Dedifferentiated amniotic fluid mesenchymal stem cell (primary cell): ENCODE measurements at regions not wholly inside any gene's neighbourhood (a gene's known extent, or its start where the extent isn't known, plus 50 kb on each side); places are given as distances from the start of the nearest gene placed in this dataset.
"Not testable (repeated sequence)": the region's sequence is repeated elsewhere in the genome, so short reads cannot be mapped to it uniquely, and the experiment has no call there.

Experiments
- DNase-seq: peaks from one replicate; pipeline ENCODE4 v3.0.0-alpha.2; 2016; ENCODE audit errors: extremely low spot score

GRCh38 chr5:60546207-60546606 lies 153.8 kb downstream of the DEPDC1B start:
- no peak for DNase-seq

GRCh38 chr5:60545551-60545950 lies 154.4 kb downstream of the DEPDC1B start:
- no peak for DNase-seq

DNA sequence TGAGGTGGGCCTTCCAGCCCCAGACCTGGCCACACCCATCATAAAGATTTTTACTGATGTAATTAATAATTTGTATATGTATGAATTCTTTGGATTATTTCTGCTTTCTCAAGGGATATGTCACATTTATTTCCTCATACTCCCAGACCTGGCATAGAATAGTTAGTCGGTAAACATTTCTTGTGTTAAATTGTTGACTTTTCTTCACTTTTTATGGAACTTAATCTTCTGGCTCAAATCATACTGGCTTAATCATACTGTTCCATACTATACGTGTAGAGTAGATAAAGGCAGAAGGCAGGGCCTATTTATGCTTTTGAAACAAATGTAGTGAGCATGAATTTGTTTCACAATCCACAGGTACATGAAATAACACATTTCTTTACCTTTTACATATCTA lies 155.8 kb downstream of the DEPDC1B start:
- DNase-seq, result no peak

DNA sequence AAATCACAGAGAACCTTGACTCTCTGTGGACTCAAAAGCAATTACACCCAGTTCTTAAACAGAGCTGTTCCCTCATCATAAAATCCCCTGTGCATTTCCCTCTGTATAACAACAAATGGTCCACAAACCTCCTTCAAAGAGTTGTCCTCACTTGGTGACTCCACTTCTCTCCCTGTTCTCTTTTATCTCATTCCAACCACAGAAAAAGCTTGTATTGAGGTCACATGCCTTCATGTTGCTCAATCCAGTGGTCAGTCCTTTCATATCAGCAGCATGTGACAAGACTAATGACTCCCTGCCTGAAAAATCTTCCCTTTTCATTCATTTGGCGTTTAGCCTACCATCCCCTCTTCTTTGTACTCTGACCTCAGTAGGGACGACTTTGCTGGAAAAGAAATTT lies 158.0 kb downstream of the DEPDC1B start:
- no peak for DNase-seq

GRCh38 chr5:60540856-60541805 lies 158.8 kb downstream of the DEPDC1B start:
- DNase-seq, result peak; percentile 90

DNA sequence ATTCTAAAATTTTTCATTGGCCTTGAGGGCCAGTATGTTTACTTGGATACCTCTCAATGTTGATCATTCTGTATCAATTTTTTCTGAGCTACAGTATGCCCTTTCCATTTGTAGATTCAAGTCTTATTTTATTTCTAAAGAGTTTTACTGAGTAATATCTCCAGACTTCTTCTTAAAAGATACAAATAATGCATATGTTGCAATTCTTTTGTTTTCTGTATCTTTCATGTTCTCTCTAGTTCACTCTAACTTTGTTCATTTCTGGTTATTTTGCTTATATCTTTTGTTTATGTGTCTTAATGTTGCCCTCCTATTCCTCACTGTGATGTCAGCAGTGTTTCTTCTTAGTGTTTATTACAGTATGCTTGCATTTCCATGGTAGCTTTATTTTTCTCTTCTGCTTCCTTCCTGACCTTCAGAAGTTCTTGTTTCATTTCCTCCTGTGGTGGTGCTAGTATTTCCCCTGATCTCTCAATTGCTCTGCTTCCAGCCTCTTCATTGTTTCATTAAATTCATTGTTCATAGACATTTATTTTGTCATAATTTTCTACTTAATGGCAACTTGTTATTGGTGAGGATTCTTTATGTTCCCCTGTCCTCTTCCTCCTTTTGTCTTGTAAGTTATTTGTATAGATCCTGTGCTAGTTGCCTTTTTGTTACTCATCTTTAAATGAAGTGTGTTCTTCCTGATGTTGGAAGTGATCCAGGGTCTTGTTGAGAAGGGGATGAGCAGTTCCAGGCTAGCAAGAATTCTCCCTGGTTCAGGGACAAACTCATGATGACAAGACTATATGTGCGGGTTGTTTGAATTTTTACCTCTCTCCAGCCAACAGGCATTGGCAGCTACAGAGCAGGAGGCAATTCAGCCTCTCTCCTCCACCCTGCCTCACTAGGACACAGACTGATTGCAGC lies 160.8 kb downstream of the DEPDC1B start:
- DNase-seq, result no peak

DNA sequence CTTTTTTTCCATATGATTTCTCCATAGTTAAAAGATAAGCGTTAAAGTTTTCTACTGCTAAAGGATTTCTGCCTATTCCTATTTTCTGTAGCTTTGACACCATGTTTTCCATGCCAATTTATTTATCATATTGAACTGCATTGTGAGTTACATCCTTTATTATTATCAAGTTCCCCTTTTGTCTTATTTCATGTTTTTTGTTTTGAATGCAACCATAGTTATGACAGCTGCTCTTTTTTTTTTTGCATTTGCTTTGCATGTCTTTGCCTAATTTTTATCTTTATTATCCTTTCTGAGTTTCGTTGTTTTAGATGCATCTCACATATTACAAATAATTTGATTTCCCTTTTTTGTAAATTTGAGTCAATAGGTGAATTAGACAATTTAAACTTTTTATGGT lies 161.5 kb downstream of the DEPDC1B start:
- no peak for DNase-seq

DNA sequence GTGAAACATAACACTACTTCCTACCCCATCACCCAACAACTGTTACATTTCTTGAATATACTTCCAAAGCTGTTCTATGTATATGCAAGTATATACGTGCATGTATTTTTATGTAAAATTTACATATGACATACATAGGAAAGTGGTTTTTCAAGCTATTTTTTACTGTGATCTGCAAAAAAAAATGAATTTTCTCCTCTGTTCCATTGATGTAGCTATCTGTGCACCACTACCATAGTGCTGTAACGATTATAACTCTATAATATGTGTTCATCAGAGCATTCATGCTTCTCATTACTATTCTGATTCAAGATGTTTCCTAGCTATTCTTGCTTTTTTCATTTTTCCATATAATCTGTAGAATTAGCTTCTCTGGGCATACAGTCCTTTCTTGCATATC lies 164.0 kb downstream of the DEPDC1B start:
- no peak for DNase-seq

DNA sequence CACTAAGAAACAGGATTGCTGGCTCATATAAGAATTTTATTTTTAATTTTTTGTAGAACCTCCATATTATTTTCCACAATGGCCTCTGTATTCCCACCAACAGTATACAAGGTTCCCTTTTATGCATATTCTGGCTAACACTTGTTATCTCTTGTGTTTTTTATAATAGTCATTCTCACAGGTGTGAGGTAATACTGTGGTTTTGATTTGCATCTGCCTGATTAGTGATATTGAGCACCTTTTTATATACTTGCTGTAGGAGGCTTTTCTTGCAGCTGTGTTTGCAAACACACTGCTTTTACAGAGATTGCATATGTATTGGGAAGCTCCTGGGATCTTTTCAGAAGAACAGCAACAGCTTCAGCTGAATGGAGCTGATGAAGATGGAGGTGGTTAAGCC lies 164.8 kb downstream of the DEPDC1B start:
- no peak for DNase-seq

- no peak for DNase-seq
Measured at GRCh38 chr5:60533789-60534188, 166.2 kb downstream of the DEPDC1B start.

- DNase-seq, result not testable (repeated sequence)
Measured at GRCh38 chr5:60532796-60533195, 167.2 kb downstream of the DEPDC1B start.

DNA sequence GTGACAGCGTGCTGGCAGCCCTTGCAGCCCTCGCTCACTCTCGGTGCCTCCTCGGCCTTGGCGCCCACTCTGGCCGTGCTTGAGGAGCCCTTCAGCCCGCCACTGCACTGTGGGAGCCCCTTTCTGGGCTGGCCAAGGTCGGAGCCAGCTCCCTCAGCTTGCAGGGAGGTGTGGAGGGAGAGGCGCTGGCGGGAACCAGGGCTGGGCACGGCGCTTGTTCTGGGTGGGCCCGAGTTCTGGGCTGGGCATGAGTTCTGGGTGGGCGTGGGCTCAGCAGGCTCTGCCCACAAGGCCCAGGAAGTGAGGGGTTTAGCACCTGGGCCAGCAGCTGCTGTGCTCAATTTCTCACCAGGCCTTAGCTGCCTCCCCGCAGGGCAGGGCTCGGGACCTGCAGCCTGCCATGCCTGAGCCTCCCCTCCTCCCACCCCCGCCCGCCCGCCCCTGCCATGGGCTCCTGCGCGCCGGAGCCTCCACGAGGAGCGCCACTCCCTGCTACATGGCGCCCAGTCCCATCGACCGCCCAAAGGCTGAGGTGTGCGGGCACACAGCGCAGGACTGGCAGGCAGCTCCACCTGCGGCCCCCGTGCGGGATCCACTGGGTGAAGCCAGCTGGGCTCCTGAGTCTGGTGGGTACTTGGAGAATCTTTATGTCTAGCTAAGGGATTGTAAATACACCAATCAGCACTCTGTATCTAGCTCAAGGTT lies 169.7 kb downstream of the DEPDC1B start:
- not testable (repeated sequence) for DNase-seq

DNA sequence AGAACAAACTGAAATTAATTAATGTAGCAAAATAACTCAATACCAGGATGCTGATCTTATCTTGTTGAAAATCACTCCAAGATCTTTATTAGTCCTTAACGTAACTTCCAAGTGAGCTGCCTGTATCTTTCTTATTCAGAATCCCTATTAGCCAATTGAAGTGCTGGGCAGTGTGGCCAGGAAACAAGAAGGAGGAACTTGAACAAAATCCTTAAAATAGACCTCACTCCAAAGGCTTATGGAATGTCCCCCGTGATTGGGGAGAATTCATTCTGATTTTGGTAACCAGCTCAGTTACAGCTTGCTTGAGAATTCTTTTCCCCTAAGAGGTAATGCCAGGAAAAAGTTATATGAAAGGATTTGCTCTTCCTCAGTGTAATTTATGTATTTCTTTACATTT lies 171.0 kb downstream of the DEPDC1B start:
- no peak for DNase-seq

GRCh38 chr5:60527072-60527471 lies 172.9 kb downstream of the DEPDC1B start:
- DNase-seq, result no peak

GRCh38 chr5:60526336-60526875 lies 173.6 kb downstream of the DEPDC1B start:
- DNase-seq, result no peak

DNA sequence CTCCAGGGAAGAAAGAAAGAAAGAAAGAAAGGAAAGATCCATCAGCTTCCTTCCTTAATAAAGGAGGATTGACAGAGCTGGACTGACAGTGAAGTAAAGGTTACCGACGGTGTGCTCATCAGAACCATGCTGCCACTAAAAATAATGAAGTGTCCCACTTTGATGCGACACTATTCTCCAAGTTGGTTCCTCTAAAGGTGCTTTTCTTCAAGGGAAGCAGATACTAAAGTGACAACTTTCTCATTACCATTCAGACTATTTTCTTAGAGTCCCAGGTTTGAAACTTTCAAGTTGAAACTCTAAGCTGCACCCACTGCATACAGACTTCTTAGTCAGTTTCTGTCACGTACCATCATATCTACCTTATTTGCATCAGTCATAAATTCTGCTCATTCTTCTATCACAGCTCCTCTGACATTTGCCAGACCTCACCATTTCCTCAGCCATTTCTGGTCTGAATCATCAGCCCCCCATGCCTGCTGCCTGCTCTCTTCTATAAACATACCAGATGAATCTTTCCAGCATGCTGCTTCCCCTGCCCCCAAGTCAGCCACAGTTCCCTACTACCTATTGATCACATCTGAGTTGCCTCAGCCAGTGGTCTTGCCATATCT lies 177.6 kb downstream of the DEPDC1B start:
- DNase-seq, result no peak

DNA sequence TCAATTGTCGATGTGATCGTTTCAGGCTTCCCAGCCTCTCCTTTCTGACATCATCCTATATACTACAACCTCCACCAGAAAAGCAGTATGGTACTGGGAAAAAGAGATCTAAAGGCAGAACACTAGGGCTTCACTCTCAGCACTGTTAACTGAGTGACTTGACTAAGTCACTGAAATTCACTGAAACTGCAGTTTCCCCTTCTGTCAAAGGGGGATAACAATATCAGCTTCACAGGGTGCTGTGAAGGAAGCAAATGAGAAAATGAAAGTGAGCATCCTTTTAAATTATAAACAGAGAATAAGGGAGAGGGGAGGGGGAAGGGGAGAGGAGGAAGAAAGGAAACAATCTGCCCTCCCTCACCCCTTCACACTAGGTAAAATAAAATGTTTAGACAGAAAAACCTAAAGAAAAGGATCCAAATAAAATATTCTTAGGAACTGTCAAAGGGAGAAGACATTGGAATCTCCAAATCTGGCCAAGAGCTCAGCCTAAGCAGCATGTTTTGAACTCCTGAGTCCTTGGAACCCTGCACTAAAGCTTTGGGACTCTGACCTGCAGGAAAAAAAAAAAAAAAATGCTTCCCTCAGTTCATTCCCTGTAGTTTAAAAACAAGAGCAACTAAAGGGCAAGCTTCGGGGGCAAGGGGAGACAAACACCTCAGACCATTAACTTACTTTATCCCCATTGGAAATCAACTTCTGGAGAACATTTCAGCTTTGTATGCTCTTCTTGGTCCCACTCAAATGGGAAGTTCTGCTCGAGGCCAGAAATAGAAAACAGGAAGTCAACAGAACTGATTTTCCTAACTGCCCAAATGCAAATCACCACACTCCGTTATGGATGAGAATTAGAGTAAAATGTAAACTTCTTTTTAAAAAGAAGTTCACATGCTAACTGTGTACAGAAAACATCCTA lies 178.3 kb downstream of the DEPDC1B start:
- no peak for DNase-seq

DNA sequence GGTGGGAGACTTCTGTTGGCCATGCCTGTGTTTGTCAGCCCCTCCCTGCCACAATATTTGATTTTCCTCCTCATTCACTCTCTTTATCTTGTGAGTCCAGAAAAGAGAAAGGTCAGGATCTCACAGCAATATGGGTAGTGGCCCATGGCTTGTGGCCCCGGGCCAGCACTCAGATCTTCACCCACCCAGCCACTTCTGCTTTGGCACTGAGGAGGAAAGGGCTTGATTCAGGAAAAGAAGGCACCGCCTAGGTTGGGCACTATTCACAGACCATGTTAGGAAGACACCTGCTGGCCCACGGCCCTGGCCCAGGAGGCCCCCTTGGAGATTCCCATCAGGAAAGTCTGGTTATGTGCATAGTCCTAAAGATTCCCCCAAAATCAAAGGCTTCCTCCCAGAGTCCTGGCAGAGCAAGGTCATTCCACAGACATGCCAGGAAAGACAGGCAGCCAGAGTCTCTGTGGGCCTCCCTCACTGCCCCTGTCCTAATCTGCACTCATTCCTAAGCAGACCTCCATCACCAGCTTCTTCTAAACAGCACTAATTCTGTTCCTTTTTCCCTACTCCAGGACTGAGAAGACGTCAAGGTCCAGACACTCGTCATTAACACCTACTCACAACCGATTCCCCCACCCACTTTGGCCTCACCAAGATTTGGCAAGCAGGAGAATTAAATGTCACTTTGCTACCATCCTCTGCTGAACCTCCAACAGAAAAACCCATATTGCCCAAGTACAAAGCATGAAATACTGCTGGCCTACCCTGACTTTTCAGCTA lies 179.3 kb downstream of the DEPDC1B start:
- no peak for DNase-seq

DNA sequence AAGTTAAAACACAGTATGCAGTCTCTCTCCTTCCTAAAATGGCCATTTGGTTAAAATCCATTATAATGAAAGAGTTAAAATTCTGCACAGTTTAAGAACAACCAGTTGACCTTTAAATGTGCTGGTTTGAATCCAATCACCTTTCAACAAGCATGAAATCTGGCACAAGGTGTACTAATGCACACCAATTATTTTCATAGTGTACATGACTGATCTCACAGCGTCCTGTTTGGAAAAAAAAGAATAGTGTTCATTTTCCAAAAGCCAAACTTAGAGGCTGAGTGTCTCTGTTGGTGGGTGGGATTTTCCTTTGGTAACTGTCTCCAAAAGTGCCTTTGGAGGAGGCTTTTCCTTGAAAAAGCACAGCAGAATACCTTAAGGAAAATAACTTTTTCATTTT lies 180.6 kb downstream of the DEPDC1B start:
- no peak for DNase-seq
